ENCODE measurements at regions not wholly inside any gene's neighbourhood (a gene's known extent, or its start where the extent isn't known, plus 50 kb on each side); places are given as distances from the start of the nearest gene placed in this dataset.

- TF ChIP-seq ZNF276 (CRISPR knock-in tag; IDR thresholded peaks at IDR 0.05; ENCODE audit: low read depth) (no peak), PPARG (CRISPR knock-in tag; conservative IDR thresholded peaks at IDR 0.05) (no peak), ZIK1 (CRISPR knock-in tag; IDR thresholded peaks at IDR 0.05; ENCODE audit: borderline replicate concordance, low read depth) (no peak), ZNF597 (CRISPR knock-in tag; IDR thresholded peaks at IDR 0.05) (no peak), STAT5B (CRISPR knock-in tag; IDR thresholded peaks at IDR 0.05) (no peak), SKI (IDR thresholded peaks at IDR 0.05; ENCODE audit: partially characterized antibody) (no peak), TFDP2 (CRISPR knock-in tag; IDR thresholded peaks at IDR 0.05) (no peak)
These were observed 174.6 kb downstream of the RWDD3 start (continued) for GRCh38 chr1:95408507-95409136.

GRCh38 chr1:95409276-95409675, 175.3 kb downstream of the RWDD3 start:
- Histone ChIP-seq H3K36me3 (replicated peaks in 1 of 2; ENCODE audit: control insufficient read depth in 1 of 2, insufficient read depth in 2 of 2, low read length in 2 of 2) (no peaks in the 10 kb centered on the region), H3K4me2 (ENCODE audit: low read depth, low read length) (no peak overlapping the region), H3K9ac (ENCODE audit: insufficient read depth, low read depth, low read length) (no peak overlapping the region), H3K4me3 (replicated peaks in 1 of 3; ENCODE audit: insufficient read depth in 1 of 3, low read depth in 2 of 3, low read length in 3 of 3) (no peak overlapping the region), H3K79me2 (ENCODE audit: insufficient read depth, low read length) (no peaks in the 10 kb centered on the region), H3K9me3 (ENCODE audit: low read length) (no peaks in the 10 kb centered on the region), H3K27me3 (ENCODE audit: control insufficient read depth in 1 of 2, insufficient read depth in 2 of 2, low read length in 2 of 2) (no peaks in the 10 kb centered on the region), H2AFZ (ENCODE audit: low read length) (no peak overlapping the region), H3K4me1 (ENCODE audit: insufficient read depth, low read length) (no peaks in the 10 kb centered on the region), H3K27ac (ENCODE audit: extremely low read length, insufficient read depth, low read length) (no peak overlapping the region), H4K20me1 (ENCODE audit: insufficient read depth, low read length) (no peaks in the 10 kb centered on the region)
- in situ Hi-C loops (cut with HindIII; ENCODE audit: extremely low pct_ligation_motif_present, low pct_unique_long_range_greater_than_20kb) (no loop called here), intact Hi-C loops (cut with micrococcal nuclease; ENCODE audit: unreplicated experiment) (no loop called here)
- ChIA-PET CTCF (ENCODE audit: low intra/inter-chr PET ratio, low total read pairs) (no interaction called here), POLR2A (no interaction called here)
- 0% methylated on average over 1 of the region's 1 CpG for whole genome bisulfite sequencing (ENCODE audit: low lambda C conversion rate)
- DNase-seq (ENCODE audit: low spot score) = no peak
- FAIRE-seq = no peak
- BruUV-seq (replicated peaks) = no TSS peak
- no peak for ATAC-seq
- TF ChIP-seq IRX3 (CRISPR knock-in tag; IDR thresholded peaks at IDR 0.05; ENCODE audit: borderline replicate concordance, low read depth) = no peak
- TF ChIP-seq EHMT2 (IDR thresholded peaks at IDR 0.05; ENCODE audit: borderline replicate concordance, low read depth, low read length) = no peak
- no peak for TF ChIP-seq SSRP1 (CRISPR knock-in tag; IDR thresholded peaks at IDR 0.05)
- TF ChIP-seq SMARCC2 (IDR thresholded peaks at IDR 0.05) = no peak
- TF ChIP-seq FOSL1 (CRISPR knock-in tag; IDR thresholded peaks at IDR 0.05; ENCODE audit: borderline replicate concordance) = no peak
- no peak for TF ChIP-seq GPBP1L1 (CRISPR knock-in tag; IDR thresholded peaks at IDR 0.05)
- no peak for TF ChIP-seq ZBTB25 (CRISPR knock-in tag; IDR thresholded peaks at IDR 0.05)
- TF ChIP-seq ZNF234 (CRISPR knock-in tag; conservative IDR thresholded peaks at IDR 0.05) = no peak
- no peak for TF ChIP-seq ZNF138 (CRISPR knock-in tag; IDR thresholded peaks at IDR 0.05; ENCODE audit: low read depth)
- no peak for TF ChIP-seq MBNL3 (CRISPR knock-in tag; conservative IDR thresholded peaks at IDR 0.05)
- TF ChIP-seq ZNF3 (CRISPR knock-in tag; IDR thresholded peaks at IDR 0.05) = no peak
- no peak for TF ChIP-seq ZFP36L2 (CRISPR knock-in tag; IDR thresholded peaks at IDR 0.05)
